DND-41 (cell line): ENCODE measurements at regions not wholly inside any gene's neighbourhood (a gene's known extent, or its start where the extent isn't known, plus 50 kb on each side); places are given as distances from the start of the nearest gene placed in this dataset.

Experiments
- CTCF ChIP-seq: IDR thresholded peaks from 2 replicates; pipeline ENCODE4 v1.5.1; 2012; ENCODE audit warnings: borderline replicate concordance, low read length, moderate library complexity, mild to moderate bottlenecking; ENCODE audit not compliant: poor library complexity, severe bottlenecking; ENCODE audit errors: extremely low read depth
- EZH2 ChIP-seq: IDR thresholded peaks from 3 replicates; pipeline ENCODE4 v1.6.1; 2012; ENCODE audit warnings: borderline replicate concordance, low read depth, mild to moderate bottlenecking, moderate library complexity, low read length, inconsistent platforms; ENCODE audit not compliant: severe bottlenecking

GRCh38 chr7:114243646-114244045 is 171.0 kb upstream of the FOXP2 start:
- TF ChIP-seq CTCF = no peak
- no peak for TF ChIP-seq EZH2
